ENCODE measurements at regions not wholly inside any gene's neighbourhood (a gene's known extent, or its start where the extent isn't known, plus 50 kb on each side); places are given as distances from the start of the nearest gene placed in this dataset.

GRCh38 chrX:43581888-43582539 lies 74.1 kb upstream of the MAOA start:
- TF ChIP-seq ZNF274 (IDR thresholded peaks at IDR 0.05; ENCODE audit: low read depth, low read length) (no peak), SUZ12 (IDR thresholded peaks at IDR 0.05; ENCODE audit: extremely low read depth, insufficient read depth, insufficient read length) (no peak), YY1 (IDR thresholded peaks at IDR 0.05; ENCODE audit: insufficient read depth, insufficient read length) (no peak)
- Histone ChIP-seq H3K9me3 (ENCODE audit: insufficient read depth, low read length) (no peaks in the 10 kb centered on the region), H3K9ac (ENCODE audit: insufficient read length, low read depth) (no peak overlapping the region), H3K36me3 (ENCODE audit: insufficient read depth, insufficient read length, low read length) (no peaks in the 10 kb centered on the region), H3K4me1 (ENCODE audit: insufficient read depth, insufficient read length) (no peaks in the 10 kb centered on the region), H3K27me3 (ENCODE audit: insufficient read depth, insufficient read length) (no peaks in the 10 kb centered on the region), H3K4me3 (ENCODE audit: insufficient read length, low read depth) (no peak overlapping the region)
- no peak for DNase-seq (ENCODE audit: low read depth, low spot score)

DNA sequence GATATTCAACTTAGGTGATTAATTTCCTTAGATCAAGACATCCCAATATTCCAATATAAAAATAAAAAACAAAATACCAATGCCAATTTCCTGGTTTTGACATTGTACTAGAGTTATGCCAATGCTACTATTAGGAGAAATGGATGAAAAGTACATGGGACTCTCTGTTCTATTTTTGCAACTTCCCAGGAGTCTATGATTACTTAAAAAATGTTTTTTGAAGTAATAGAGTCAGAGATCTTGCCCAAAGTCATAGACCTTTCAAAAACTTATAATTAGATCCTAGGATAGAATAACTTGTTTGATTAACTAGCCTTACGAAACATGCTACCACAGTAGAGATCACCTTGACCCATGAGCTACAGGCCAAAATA lies 73.6 kb upstream of the MAOA start:
- H3K9ac ChIP-seq (ENCODE audit: insufficient read length, low read depth): no peak overlapping the region
- H3K36me3 ChIP-seq (ENCODE audit: insufficient read depth, insufficient read length, low read length): no peaks in the 10 kb centered on the region
- no peaks in the 10 kb centered on the region for H3K9me3 ChIP-seq (ENCODE audit: insufficient read depth, low read length)
- H3K4me3 ChIP-seq (ENCODE audit: insufficient read length, low read depth): no peak overlapping the region
- TF ChIP-seq ZNF274 (IDR thresholded peaks at IDR 0.05; ENCODE audit: low read depth, low read length) (no peak), YY1 (IDR thresholded peaks at IDR 0.05; ENCODE audit: insufficient read depth, insufficient read length) (no peak), SUZ12 (IDR thresholded peaks at IDR 0.05; ENCODE audit: extremely low read depth, insufficient read depth, insufficient read length) (no peak)
- DNase-seq (ENCODE audit: low read depth, low spot score): no peak
- H3K4me1 ChIP-seq (ENCODE audit: insufficient read depth, insufficient read length): no peaks in the 10 kb centered on the region
- no peaks in the 10 kb centered on the region for H3K27me3 ChIP-seq (ENCODE audit: insufficient read depth, insufficient read length)

DNA sequence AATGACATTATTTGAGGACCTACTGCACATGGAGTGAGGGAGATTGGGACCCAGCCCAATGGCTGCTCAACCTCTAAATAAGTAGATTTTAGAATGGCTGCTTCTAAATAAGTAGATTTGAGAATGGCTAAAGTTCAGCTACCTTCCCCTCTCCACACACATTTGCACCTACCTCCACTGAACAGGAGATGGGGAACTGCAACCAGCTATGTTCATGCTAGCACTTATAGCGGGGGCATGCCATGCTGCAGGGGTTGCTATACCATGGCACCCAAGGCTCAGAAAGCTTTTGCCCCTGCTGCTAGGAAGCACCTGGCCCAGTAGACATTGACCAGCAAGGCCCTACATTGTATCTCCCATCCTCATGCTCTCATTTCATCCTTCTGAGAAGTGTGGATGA lies 70.2 kb upstream of the MAOA start:
- no peak overlapping the region for H3K9ac ChIP-seq (ENCODE audit: insufficient read length, low read depth)
- no peaks in the 10 kb centered on the region; the same call in 1 of the 2 replicates for H3K9me3 ChIP-seq (ENCODE audit: insufficient read depth, low read length)
- H3K4me1 ChIP-seq (ENCODE audit: insufficient read depth, insufficient read length): no peaks in the 10 kb centered on the region
- no peak for DNase-seq (ENCODE audit: low read depth, low spot score)
- no peaks in the 10 kb centered on the region for H3K36me3 ChIP-seq (ENCODE audit: insufficient read depth, insufficient read length, low read length)
- H3K27me3 ChIP-seq (ENCODE audit: insufficient read depth, insufficient read length): no peaks in the 10 kb centered on the region
- no peak overlapping the region for H3K4me3 ChIP-seq (ENCODE audit: insufficient read length, low read depth)
- TF ChIP-seq SUZ12 (IDR thresholded peaks at IDR 0.05; ENCODE audit: extremely low read depth, insufficient read depth, insufficient read length) (no peak), ZNF274 (IDR thresholded peaks at IDR 0.05; ENCODE audit: low read depth, low read length) (no peak), YY1 (IDR thresholded peaks at IDR 0.05; ENCODE audit: insufficient read depth, insufficient read length) (no peak)

DNA sequence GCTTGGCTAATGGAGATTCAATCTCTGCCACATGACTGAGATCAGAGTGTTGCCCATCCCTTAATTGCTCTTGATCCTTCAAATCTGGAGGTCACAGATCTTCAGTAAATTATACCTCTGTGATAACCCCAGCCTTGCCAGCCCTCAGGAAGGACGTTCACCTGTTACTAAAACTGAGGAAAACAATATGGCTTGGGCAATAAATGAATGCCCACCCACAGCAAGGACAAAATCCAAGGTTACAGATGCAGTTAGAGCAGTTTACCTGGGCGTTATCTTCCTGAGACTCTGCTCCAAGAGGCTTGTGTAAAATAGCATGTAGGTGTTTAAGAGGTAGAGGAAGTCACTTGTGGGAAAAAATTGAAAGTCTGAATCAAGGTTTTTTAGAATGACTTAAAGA lies 69.3 kb upstream of the MAOA start:
- Histone ChIP-seq H3K36me3 (ENCODE audit: insufficient read depth, insufficient read length, low read length) (no peaks in the 10 kb centered on the region), H3K27me3 (ENCODE audit: insufficient read depth, insufficient read length) (no peaks in the 10 kb centered on the region), H3K4me1 (ENCODE audit: insufficient read depth, insufficient read length) (no peaks in the 10 kb centered on the region), H3K4me3 (ENCODE audit: insufficient read length, low read depth) (no peak overlapping the region), H3K9me3 (ENCODE audit: insufficient read depth, low read length) (no peaks in the 10 kb centered on the region; the same call in 1 of the 2 replicates), H3K9ac (ENCODE audit: insufficient read length, low read depth) (no peak overlapping the region)
- DNase-seq (ENCODE audit: low read depth, low spot score): no peak
- TF ChIP-seq ZNF274 (IDR thresholded peaks at IDR 0.05; ENCODE audit: low read depth, low read length) (no peak), YY1 (IDR thresholded peaks at IDR 0.05; ENCODE audit: insufficient read depth, insufficient read length) (no peak), SUZ12 (IDR thresholded peaks at IDR 0.05; ENCODE audit: extremely low read depth, insufficient read depth, insufficient read length) (no peak)

- H3K9me3 ChIP-seq (ENCODE audit: insufficient read depth, low read length): no peaks in the 10 kb centered on the region; the same call in 1 of the 2 replicates
- TF ChIP-seq ZNF274 (IDR thresholded peaks at IDR 0.05; ENCODE audit: low read depth, low read length): no peak
- no peak for TF ChIP-seq YY1 (IDR thresholded peaks at IDR 0.05; ENCODE audit: insufficient read depth, insufficient read length)
- TF ChIP-seq SUZ12 (IDR thresholded peaks at IDR 0.05; ENCODE audit: extremely low read depth, insufficient read depth, insufficient read length): no peak
- no peaks in the 10 kb centered on the region for H3K36me3 ChIP-seq (ENCODE audit: insufficient read depth, insufficient read length, low read length)
- H3K27me3 ChIP-seq (ENCODE audit: insufficient read depth, insufficient read length): no peaks in the 10 kb centered on the region
- no peak overlapping the region for H3K9ac ChIP-seq (ENCODE audit: insufficient read length, low read depth)
- H3K4me3 ChIP-seq (ENCODE audit: insufficient read length, low read depth): no peak overlapping the region
- H3K4me1 ChIP-seq (ENCODE audit: insufficient read depth, insufficient read length): no peaks in the 10 kb centered on the region
- DNase-seq (ENCODE audit: low read depth, low spot score): no peak
These were observed 66.4 kb upstream of the MAOA start for GRCh38 chrX:43589735-43590134.

GRCh38 chrX:43590150-43590549 lies 65.9 kb upstream of the MAOA start:
- Histone ChIP-seq H3K4me3 (ENCODE audit: insufficient read length, low read depth) (no peak overlapping the region), H3K36me3 (ENCODE audit: insufficient read depth, insufficient read length, low read length) (no peaks in the 10 kb centered on the region)
- TF ChIP-seq ZNF274 (IDR thresholded peaks at IDR 0.05; ENCODE audit: low read depth, low read length): no peak
- TF ChIP-seq YY1 (IDR thresholded peaks at IDR 0.05; ENCODE audit: insufficient read depth, insufficient read length): no peak
- no peak for TF ChIP-seq SUZ12 (IDR thresholded peaks at IDR 0.05; ENCODE audit: extremely low read depth, insufficient read depth, insufficient read length)

GRCh38 chrX:43592597-43592996 lies 63.5 kb upstream of the MAOA start:
- Histone ChIP-seq H3K4me3 (ENCODE audit: insufficient read length, low read depth) (no peak overlapping the region), H3K36me3 (ENCODE audit: insufficient read depth, insufficient read length, low read length) (no peaks in the 10 kb centered on the region), H3K9me3 (ENCODE audit: insufficient read depth, low read length) (no peaks in the 10 kb centered on the region; the same call in 1 of the 2 replicates), H3K4me1 (ENCODE audit: insufficient read depth, insufficient read length) (no peaks in the 10 kb centered on the region), H3K27me3 (ENCODE audit: insufficient read depth, insufficient read length) (no peaks in the 10 kb centered on the region), H3K9ac (ENCODE audit: insufficient read length, low read depth) (no peak overlapping the region)
- DNase-seq (ENCODE audit: low read depth, low spot score): no peak
- TF ChIP-seq YY1 (IDR thresholded peaks at IDR 0.05; ENCODE audit: insufficient read depth, insufficient read length) (no peak), ZNF274 (IDR thresholded peaks at IDR 0.05; ENCODE audit: low read depth, low read length) (no peak), SUZ12 (IDR thresholded peaks at IDR 0.05; ENCODE audit: extremely low read depth, insufficient read depth, insufficient read length) (no peak)

More at GRCh38 chrX:43590150-43590549, 65.9 kb upstream of the MAOA start:
- Histone ChIP-seq H3K4me1 (ENCODE audit: insufficient read depth, insufficient read length) (no peaks in the 10 kb centered on the region), H3K9ac (ENCODE audit: insufficient read length, low read depth) (no peak overlapping the region), H3K27me3 (ENCODE audit: insufficient read depth, insufficient read length) (no peaks in the 10 kb centered on the region), H3K9me3 (ENCODE audit: insufficient read depth, low read length) (no peaks in the 10 kb centered on the region; the same call in 1 of the 2 replicates)
- DNase-seq (ENCODE audit: low read depth, low spot score): no peak

Data from NT2/D1 (cell line).